Sigmoid colon (tissue), 3 donors: ENCODE measurements at regions not wholly inside any gene's neighbourhood (a gene's known extent, or its start where the extent isn't known, plus 50 kb on each side); places are given as distances from the start of the nearest gene placed in this dataset.
"Not testable (repeated sequence)": the region's sequence is repeated elsewhere in the genome, so short reads cannot be mapped to it uniquely, and the experiment has no call there.

ENCODE experiments used
- CTCF ChIP-seq, 4 experiments: fragments of 450-650 bp in 3 of 4; fragments of 200-600 bp in 1 of 4; IDR thresholded peaks; one replicate each; pipeline ENCODE4 v1.5.1; 2016 to 2019; ENCODE audit warnings: antibody characterized with exemption in 4 of 4, mild to moderate bottlenecking in 3 of 4, moderate library complexity in 2 of 4
- POLR2A ChIP-seq, 2 donors: fragments of 450-650 bp; IDR thresholded peaks; one replicate each; pipeline ENCODE4 v1.6.1; 2016; ENCODE audit warnings: antibody characterized with exemption in 2 of 2, mild to moderate bottlenecking in 2 of 2, moderate library complexity in 2 of 2

GRCh38 chr6:137279279-137279678 is 60.1 kb upstream of the IFNGR1 start:
- TF ChIP-seq CTCF, POLR2A (IDR thresholded peaks at IDR 0.05): not testable (repeated sequence)
